ENCODE measurements at regions not wholly inside any gene's neighbourhood (a gene's known extent, or its start where the extent isn't known, plus 50 kb on each side); places are given as distances from the start of the nearest gene placed in this dataset.

DNA sequence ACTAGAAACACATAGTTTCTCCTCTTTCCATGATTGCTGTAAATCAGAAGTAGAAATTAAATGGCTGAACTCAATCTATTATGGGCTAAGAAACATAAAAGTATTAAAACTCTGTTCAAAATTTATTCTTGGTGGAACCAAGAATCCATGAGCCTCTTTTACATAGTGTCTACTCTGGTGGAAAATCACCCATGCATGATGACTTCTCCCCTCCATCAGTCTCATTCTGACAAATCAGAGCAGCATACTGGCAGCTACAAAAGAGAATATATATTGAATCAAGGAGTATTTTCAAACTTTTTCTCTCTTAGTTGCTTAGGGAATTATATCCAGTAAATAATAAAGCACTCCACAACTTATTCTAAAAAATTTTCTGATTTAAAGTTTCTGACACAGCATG lies 536.9 kb upstream of the CCDC54 start:
- no peak for TF ChIP-seq CTCF (IDR thresholded peaks at IDR 0.05)
- no peak for TF ChIP-seq ZFX (IDR thresholded peaks at IDR 0.05; ENCODE audit: borderline replicate concordance)

Data from 22Rv1 (cell line).